ENCODE measurements at regions not wholly inside any gene's neighbourhood (a gene's known extent, or its start where the extent isn't known, plus 50 kb on each side); places are given as distances from the start of the nearest gene placed in this dataset.

GRCh38 chr2:22079583-22079982, 955.8 kb downstream of the TDRD15 start:
- TF ChIP-seq MAFK (IDR thresholded peaks at IDR 0.05; ENCODE audit: partially characterized antibody) (no peak), CHD4 (IDR thresholded peaks at IDR 0.05; ENCODE audit: borderline replicate concordance) (no peak), CTCF (IDR thresholded peaks at IDR 0.05) (no peak), POLR2A (IDR thresholded peaks at IDR 0.05; ENCODE audit: low read length) (no peak), JUN (IDR thresholded peaks at IDR 0.05) (no peak), MAX (IDR thresholded peaks at IDR 0.05) (no peak), RARB (CRISPR knock-in tag; IDR thresholded peaks at IDR 0.05) (no peak), RFX5 (IDR thresholded peaks at IDR 0.05) (no peak), TP53 (CRISPR knock-in tag; IDR thresholded peaks at IDR 0.05) (no peak), CBX8 (IDR thresholded peaks at IDR 0.05) (no peak), EP300 (IDR thresholded peaks at IDR 0.05) (no peak), ZC3H11A (IDR thresholded peaks at IDR 0.05) (no peak), BCL3 (IDR thresholded peaks at IDR 0.05) (no peak)
